ENCODE measurements at regions not wholly inside any gene's neighbourhood (a gene's known extent, or its start where the extent isn't known, plus 50 kb on each side); places are given as distances from the start of the nearest gene placed in this dataset.

- Histone ChIP-seq H3K79me2 (ENCODE audit: insufficient read depth, low read length) (no peaks in the 10 kb centered on the region), H3K9me2 (ENCODE audit: insufficient read depth) (no peaks in the 10 kb centered on the region), H2AFZ (ENCODE audit: low read depth, low read length, poor library complexity, severe bottlenecking) (no peak overlapping the region), H3K27ac (ENCODE audit: low read depth, low read length) (no peak overlapping the region), H3K36me3 (ENCODE audit: control insufficient read depth in 1 of 2, insufficient read depth in 2 of 2, low read length in 2 of 2) (no peaks in the 10 kb centered on the region), H3K9ac (ENCODE audit: low read length) (no peak overlapping the region), H3K4me1 (ENCODE audit: control insufficient read depth in 1 of 2, insufficient read depth in 2 of 2, low read length in 2 of 2) (no peaks in the 10 kb centered on the region), H3K4me2 (ENCODE audit: low read length) (no peak overlapping the region), H3K9me3 (ENCODE audit: control insufficient read depth in 1 of 2, insufficient read depth in 1 of 2, low read depth in 1 of 2, low read length in 2 of 2) (no peaks in the 10 kb centered on the region), H4K20me1 (ENCODE audit: insufficient read depth) (no peaks in the 10 kb centered on the region), H3K4me3 (replicated peaks in 1 of 2; ENCODE audit: low read depth in 1 of 2, low read length in 2 of 2) (no peak overlapping the region), H3K27me3 (ENCODE audit: insufficient read depth, low read length) (no peaks in the 10 kb centered on the region)
- TF ChIP-seq, protein P1, sequence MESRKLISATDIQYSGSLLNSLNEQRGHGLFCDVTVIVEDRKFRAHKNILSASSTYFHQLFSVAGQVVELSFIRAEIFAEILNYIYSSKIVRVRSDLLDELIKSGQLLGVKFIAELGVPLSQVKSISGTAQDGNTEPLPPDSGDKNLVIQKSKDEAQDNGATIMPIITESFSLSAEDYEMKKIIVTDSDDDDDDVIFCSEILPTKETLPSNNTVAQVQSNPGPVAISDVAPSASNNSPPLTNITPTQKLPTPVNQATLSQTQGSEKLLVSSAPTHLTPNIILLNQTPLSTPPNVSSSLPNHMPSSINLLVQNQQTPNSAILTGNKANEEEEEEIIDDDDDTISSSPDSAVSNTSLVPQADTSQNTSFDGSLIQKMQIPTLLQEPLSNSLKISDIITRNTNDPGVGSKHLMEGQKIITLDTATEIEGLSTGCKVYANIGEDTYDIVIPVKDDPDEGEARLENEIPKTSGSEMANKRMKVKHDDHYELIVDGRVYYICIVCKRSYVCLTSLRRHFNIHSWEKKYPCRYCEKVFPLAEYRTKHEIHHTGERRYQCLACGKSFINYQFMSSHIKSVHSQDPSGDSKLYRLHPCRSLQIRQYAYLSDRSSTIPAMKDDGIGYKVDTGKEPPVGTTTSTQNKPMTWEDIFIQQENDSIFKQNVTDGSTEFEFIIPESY (IDR thresholded peaks at IDR 0.05; ENCODE audit: extremely low read depth, insufficient replicate concordance, low read length): no peak
- TF ChIP-seq YY1 (IDR thresholded peaks at IDR 0.05; ENCODE audit: extremely low read depth, insufficient replicate concordance, low read depth, low read length) (no peak), CTCF (IDR thresholded peaks at IDR 0.05 in 2 of 3, conservative IDR thresholded peaks at IDR 0.05 in 1 of 3; ENCODE audit: borderline replicate concordance in 1 of 3, insufficient read depth in 1 of 3, low read depth in 2 of 3, low read length in 2 of 3) (no peak), POLR2A (IDR thresholded peaks at IDR 0.05; ENCODE audit: borderline replicate concordance, extremely low read depth, insufficient read depth, insufficient read length) (no peak), EZH2phosphoT487 (IDR thresholded peaks at IDR 0.05; ENCODE audit: borderline replicate concordance) (no peak), JUND (IDR thresholded peaks at IDR 0.05) (no peak), POLR2AphosphoS5 (IDR thresholded peaks at IDR 0.05; ENCODE audit: low read depth, low read length) (no peak), FOSL1 (IDR thresholded peaks at IDR 0.05; ENCODE audit: low read depth) (no peak), ELF1 (IDR thresholded peaks at IDR 0.05; ENCODE audit: borderline replicate concordance, low read depth) (no peak), SRF (IDR thresholded peaks at IDR 0.05; ENCODE audit: low read depth) (no peak)
- TF ChIP-seq, protein P2, sequence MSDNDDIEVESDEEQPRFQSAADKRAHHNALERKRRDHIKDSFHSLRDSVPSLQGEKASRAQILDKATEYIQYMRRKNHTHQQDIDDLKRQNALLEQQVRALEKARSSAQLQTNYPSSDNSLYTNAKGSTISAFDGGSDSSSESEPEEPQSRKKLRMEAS (IDR thresholded peaks at IDR 0.05): no peak
- intact Hi-C loops (cut with micrococcal nuclease): no loop called here
- ATAC-seq: no peak
- POLR2A ChIA-PET: no interaction called here
- RAD21 ChIA-PET (ENCODE audit: low non-redundant PET in 1 of 2, low total read pairs in 2 of 2, uncharacterized antibody in 2 of 2, unreplicated experiment in 2 of 2): no interaction called here
- no peak for DNase-seq (ENCODE audit: low read depth, low spot score)
- CTCF ChIA-PET: no interaction called here
- no TSS peak for BruUV-seq (replicated peaks)
Observed at GRCh38 chr2:12435430-12436222, 281.1 kb upstream of the TRIB2 start.
